OCI-LY7 (cell line): ENCODE measurements at regions not wholly inside any gene's neighbourhood (a gene's known extent, or its start where the extent isn't known, plus 50 kb on each side); places are given as distances from the start of the nearest gene placed in this dataset.

ENCODE experiments used
- BruUV-seq: library from RNA; stranded (reverse); fragments of 400-500 nt; replicated peaks from 2 replicates; lab custom pipeline; 2021; lab: Mats Ljungman, UMichigan
- CTCF ChIA-PET: fragments of 300-600 bp; sonication (Branson Sonifier 250); formaldehyde crosslinking; loops from one replicate; lab custom pipeline; 2022; ENCODE audit warnings: antibody characterized with exemption; ENCODE audit not compliant: unreplicated experiment; lab: Charles Lee
- POLR2A ChIA-PET: fragments of 300-600 bp; sonication (Branson Sonifier 250); formaldehyde crosslinking; loops from one replicate; lab custom pipeline; 2022; ENCODE audit warnings: antibody characterized with exemption; lab: Charles Lee
- DNase-seq: peaks from one replicate; pipeline ENCODE4 v3.0.0-alpha.2; 2015; ENCODE audit warnings: low spot score
- H2AFZ ChIP-seq: fragments of 200-600 bp; sonication (generic), shearing (Covaris generic); 2 replicates; pipeline ENCODE4 v1.6.1; 2014; ENCODE audit warnings: mild to moderate bottlenecking, antibody characterized with exemption, low read length, moderate library complexity
- H3K27ac ChIP-seq: fragments of 200-600 bp; sonication (generic); 2 replicates; pipeline ENCODE4 v1.5.1; 2014; ENCODE audit warnings: mixed run types, low read depth, mild to moderate bottlenecking, moderate library complexity, low read length, inconsistent platforms; ENCODE audit not compliant: poor library complexity, severe bottlenecking
- H3K36me3 ChIP-seq: fragments of 200-600 bp; sonication (generic); 2 replicates; pipeline ENCODE4 v1.6.1; 2014; ENCODE audit warnings: mild to moderate bottlenecking, antibody characterized with exemption, low read length, moderate library complexity, mixed read lengths; ENCODE audit not compliant: insufficient read depth
- H3K4me1 ChIP-seq: fragments of 200-600 bp; sonication (generic); 2 replicates; pipeline ENCODE4 v1.5.1; 2014; ENCODE audit warnings: mild to moderate bottlenecking, low read length; ENCODE audit not compliant: insufficient read depth, poor library complexity, severe bottlenecking
- H3K4me2 ChIP-seq: fragments of 200-600 bp; sonication (generic); 2 replicates; pipeline ENCODE4 v1.6.1; 2014; ENCODE audit warnings: mild to moderate bottlenecking, low read length
- H3K4me3 ChIP-seq: fragments of 200-600 bp; sonication (generic); 2 replicates; pipeline ENCODE4 v1.5.1; 2014; ENCODE audit warnings: mild to moderate bottlenecking, low read depth, low read length; ENCODE audit not compliant: poor library complexity, severe bottlenecking
- H3K79me2 ChIP-seq: fragments of 200-600 bp; sonication (generic); 2 replicates; pipeline ENCODE4 v1.6.1; 2016; ENCODE audit warnings: low read depth, mild to moderate bottlenecking, low read length, moderate library complexity, mixed read lengths; ENCODE audit not compliant: insufficient read depth
- H3K9me2 ChIP-seq: fragments of 200-600 bp; sonication (generic); 2 replicates; pipeline ENCODE4 v1.6.1; 2016; ENCODE audit warnings: mild to moderate bottlenecking, low read length, mixed read lengths; ENCODE audit not compliant: insufficient read depth
- H3K9me3 ChIP-seq: fragments of 200-600 bp; sonication (generic); 2 replicates; pipeline ENCODE4 v1.6.1; 2014; ENCODE audit warnings: mild to moderate bottlenecking, mixed run types, low read length, mixed read lengths
- H4K20me1 ChIP-seq: fragments of 200-600 bp; sonication (generic); 2 replicates; pipeline ENCODE4 v1.6.1; 2014; ENCODE audit warnings: mild to moderate bottlenecking, antibody characterized with exemption, low read length, moderate library complexity, mixed read lengths; ENCODE audit not compliant: insufficient read depth
- CTCF ChIP-seq: fragments of 200-600 bp; sonication (generic); conservative IDR thresholded peaks from 2 replicates; pipeline ENCODE4 v1.5.1; 2014; ENCODE audit warnings: mild to moderate bottlenecking, antibody characterized with exemption, low read length, moderate library complexity, mixed read lengths
- EZH2phosphoT487 ChIP-seq: fragments of 200-600 bp; sonication (generic); IDR thresholded peaks from 2 replicates; pipeline ENCODE4 v1.6.1; 2018; ENCODE audit warnings: low read depth, borderline replicate concordance, mild to moderate bottlenecking, mixed run types, antibody characterized with exemption, low read length, moderate library complexity, mixed read lengths
- intact Hi-C: fragments of 100-400 bp; cut with micrococcal nuclease; formaldehyde crosslinking; loops from one replicate; pipeline ENCODE4 v1.10.0; 2022; ENCODE audit not compliant: unreplicated experiment

DNA sequence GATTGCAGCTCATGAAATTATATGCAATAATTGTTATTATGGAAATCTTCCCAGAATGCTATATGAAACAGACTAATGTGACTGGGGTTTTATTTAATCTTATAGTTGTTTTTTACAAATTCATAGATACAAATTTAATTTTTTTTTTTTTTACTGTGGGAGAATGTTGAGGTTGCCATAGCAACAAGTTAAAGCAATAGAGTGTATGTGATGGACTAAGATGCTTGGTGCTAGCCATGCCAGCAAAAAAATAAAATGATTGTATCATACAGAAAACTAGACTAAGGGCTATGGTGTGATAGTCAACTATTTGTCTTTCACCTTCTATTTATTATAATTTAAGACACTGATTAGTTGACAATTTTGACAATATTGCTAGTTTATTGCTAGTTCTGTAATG, 163.2 kb upstream of the BLID start:
- Histone ChIP-seq H3K36me3 (no peaks in the 10 kb centered on the region), H3K9me2 (no peaks in the 10 kb centered on the region), H4K20me1 (no peaks in the 10 kb centered on the region), H3K4me2 (no peak overlapping the region), H3K79me2 (no peaks in the 10 kb centered on the region), H3K4me3 (no peak overlapping the region), H3K9me3 (no peaks in the 10 kb centered on the region), H3K4me1 (no peaks in the 10 kb centered on the region), H3K27ac (no peak overlapping the region), H2AFZ (no peak overlapping the region)
- POLR2A ChIA-PET, result interaction anchor here (0.6 kb wide), 1 partner anchor 121 kb away, joined by 4 read pairs; no protein-coding TSS in a partner anchor
- CTCF ChIA-PET, result no interaction called here
- TF ChIP-seq EZH2phosphoT487 (no peak), CTCF (no peak)
- intact Hi-C loops, result no loop called here
- no TSS peak for BruUV-seq
- no peak for DNase-seq

DNA sequence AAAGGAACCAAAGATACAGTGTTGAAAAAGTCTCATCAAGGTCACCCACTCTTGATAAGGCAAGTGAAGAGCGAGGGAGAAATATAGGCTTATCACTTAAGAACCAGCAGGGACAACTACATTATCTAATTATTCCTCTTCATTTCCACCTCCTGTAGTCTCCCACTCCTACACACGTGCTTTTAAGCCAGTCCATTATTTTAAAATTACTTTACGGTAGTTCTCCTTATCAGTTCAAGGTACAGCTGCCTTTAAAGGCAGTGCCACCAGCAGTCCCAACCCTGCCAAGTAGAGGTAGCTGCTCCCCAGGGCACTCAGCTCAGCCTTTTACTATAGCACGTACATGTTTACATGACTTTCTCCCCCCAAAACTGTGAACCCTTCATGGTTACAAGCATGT, 161.5 kb upstream of the BLID start:
- POLR2A ChIA-PET, result no interaction called here
- Histone ChIP-seq H3K4me3 (no peak overlapping the region), H3K9me2 (no peaks in the 10 kb centered on the region), H4K20me1 (no peaks in the 10 kb centered on the region), H3K79me2 (no peaks in the 10 kb centered on the region), H3K9me3 (no peaks in the 10 kb centered on the region), H2AFZ (no peak overlapping the region), H3K4me2 (no peak overlapping the region), H3K27ac (no peak overlapping the region), H3K4me1 (no peaks in the 10 kb centered on the region), H3K36me3 (no peaks in the 10 kb centered on the region)
- TF ChIP-seq EZH2phosphoT487 (no peak), CTCF (no peak)
- intact Hi-C loops, result no loop called here
- no peak for DNase-seq
- CTCF ChIA-PET, result no interaction called here
- no TSS peak for BruUV-seq

- TF ChIP-seq EZH2phosphoT487 (no peak), CTCF (no peak)
- no TSS peak for BruUV-seq
- ChIA-PET POLR2A (interaction anchor here (0.6 kb wide), 1 partner anchor 1454 kb away, joined by 4 read pairs; no protein-coding TSS in a partner anchor), CTCF (no interaction called here)
- Histone ChIP-seq H3K4me3 (no peak overlapping the region), H3K4me2 (no peak overlapping the region), H3K79me2 (no peaks in the 10 kb centered on the region), H3K9me3 (no peaks in the 10 kb centered on the region), H2AFZ (no peak overlapping the region), H3K9me2 (no peaks in the 10 kb centered on the region), H3K4me1 (no peaks in the 10 kb centered on the region), H3K36me3 (no peaks in the 10 kb centered on the region), H3K27ac (no peak overlapping the region), H4K20me1 (no peaks in the 10 kb centered on the region)
- intact Hi-C loops, result no loop called here
- no peak for DNase-seq
Measured at GRCh38 chr11:122276221-122276620, 160.2 kb upstream of the BLID start.
